Smooth muscle cell (in vitro differentiated cells): ENCODE measurements at regions not wholly inside any gene's neighbourhood (a gene's known extent, or its start where the extent isn't known, plus 50 kb on each side); places are given as distances from the start of the nearest gene placed in this dataset.

ENCODE experiments used
- DNase-seq: peaks from one replicate; lab custom pipeline; 2025; ENCODE audit not compliant: unreplicated experiment; lab: John Stamatoyannopoulos, UW
- H2AFZ ChIP-seq: fragments of 200-600 bp; sonication (generic); 2 replicates; pipeline ENCODE4 v1.6.0; 2016; ENCODE audit warnings: antibody characterized with exemption, low read depth, mild to moderate bottlenecking
- H3F3A ChIP-seq: fragments of 200-600 bp; sonication (generic); 2 replicates; pipeline ENCODE4 v1.6.0; 2017; ENCODE audit warnings: antibody characterized with exemption, low read depth
- H3K27ac ChIP-seq: fragments of 200-600 bp; sonication (generic); 2 replicates; pipeline ENCODE4 v1.5.1; 2016; ENCODE audit warnings: low read depth, mild to moderate bottlenecking
- H3K27me3 ChIP-seq: fragments of 200-600 bp; sonication (generic); 2 replicates; pipeline ENCODE4 v1.6.1; 2016; ENCODE audit warnings: low read depth, mild to moderate bottlenecking
- H3K36me3 ChIP-seq: fragments of 200-600 bp; sonication (generic); 2 replicates; pipeline ENCODE4 v1.5.1; 2016; ENCODE audit warnings: low read depth
- H3K4me1 ChIP-seq: fragments of 200-600 bp; sonication (generic); 2 replicates; pipeline ENCODE4 v1.5.1; 2016; ENCODE audit warnings: low read depth
- H3K4me2 ChIP-seq: fragments of 200-600 bp; sonication (generic); 2 replicates; pipeline ENCODE4 v1.6.0; 2016; ENCODE audit warnings: mild to moderate bottlenecking
- H3K4me3 ChIP-seq: fragments of 200-600 bp; sonication (generic); 2 replicates; pipeline ENCODE4 v1.5.1; 2016; ENCODE audit warnings: mild to moderate bottlenecking
- H3K79me2 ChIP-seq: fragments of 200-600 bp; sonication (generic); 2 replicates; pipeline ENCODE4 v1.6.0; 2016; ENCODE audit warnings: low read depth, mild to moderate bottlenecking
- H3K9ac ChIP-seq: fragments of 200-600 bp; sonication (generic); 2 replicates; pipeline ENCODE4 v1.6.0; 2016; ENCODE audit warnings: low read depth
- H3K9me3 ChIP-seq: fragments of 200-600 bp; sonication (generic); replicated peaks from 2 replicates; pipeline ENCODE4 v1.5.1; 2016; ENCODE audit warnings: low read depth
- H4K20me1 ChIP-seq: fragments of 200-600 bp; sonication (generic); 2 replicates; pipeline ENCODE4 v1.6.0; 2016; ENCODE audit warnings: low read depth
- WGBS: methylation state at CpG from one replicate; pipeline ENCODE4 v1.1.7; 2016; ENCODE audit warnings: low lambda C conversion rate; 5-methylcytosine and 5-hydroxymethylcytosine counted together
- TF ChIP-seq, protein P1 (sequence below): fragments of 200-600 bp; sonication (generic); IDR thresholded peaks from 2 replicates; pipeline ENCODE4 v1.5.1; 2017; ENCODE audit warnings: borderline replicate concordance, mild to moderate bottlenecking, antibody characterized with exemption; ENCODE audit not compliant: insufficient read depth, poor library complexity, severe bottlenecking

- WGBS, result 88% methylated on average over 2 of the region's 2 CpGs
- DNase-seq, result no peak
- Histone ChIP-seq H2AFZ (no peak overlapping the region), H3F3A (no peaks in the 10 kb centered on the region), H4K20me1 (no peaks in the 10 kb centered on the region), H3K27ac (no peak overlapping the region), H3K27me3 (no peaks in the 10 kb centered on the region), H3K9ac (no peak overlapping the region), H3K36me3 (no peaks in the 10 kb centered on the region), H3K4me3 (no peak overlapping the region), H3K9me3 (no peaks in the 10 kb centered on the region), H3K79me2 (no peaks in the 10 kb centered on the region), H3K4me2 (no peak overlapping the region), H3K4me1 (peaks cover 3% of the 10 kb centered on the region)
- TF ChIP-seq, protein P1, sequence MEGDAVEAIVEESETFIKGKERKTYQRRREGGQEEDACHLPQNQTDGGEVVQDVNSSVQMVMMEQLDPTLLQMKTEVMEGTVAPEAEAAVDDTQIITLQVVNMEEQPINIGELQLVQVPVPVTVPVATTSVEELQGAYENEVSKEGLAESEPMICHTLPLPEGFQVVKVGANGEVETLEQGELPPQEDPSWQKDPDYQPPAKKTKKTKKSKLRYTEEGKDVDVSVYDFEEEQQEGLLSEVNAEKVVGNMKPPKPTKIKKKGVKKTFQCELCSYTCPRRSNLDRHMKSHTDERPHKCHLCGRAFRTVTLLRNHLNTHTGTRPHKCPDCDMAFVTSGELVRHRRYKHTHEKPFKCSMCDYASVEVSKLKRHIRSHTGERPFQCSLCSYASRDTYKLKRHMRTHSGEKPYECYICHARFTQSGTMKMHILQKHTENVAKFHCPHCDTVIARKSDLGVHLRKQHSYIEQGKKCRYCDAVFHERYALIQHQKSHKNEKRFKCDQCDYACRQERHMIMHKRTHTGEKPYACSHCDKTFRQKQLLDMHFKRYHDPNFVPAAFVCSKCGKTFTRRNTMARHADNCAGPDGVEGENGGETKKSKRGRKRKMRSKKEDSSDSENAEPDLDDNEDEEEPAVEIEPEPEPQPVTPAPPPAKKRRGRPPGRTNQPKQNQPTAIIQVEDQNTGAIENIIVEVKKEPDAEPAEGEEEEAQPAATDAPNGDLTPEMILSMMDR, result no peak
These were observed 130.4 kb upstream of the RFX3 start for GRCh38 chr9:3656224-3656623.

DNA sequence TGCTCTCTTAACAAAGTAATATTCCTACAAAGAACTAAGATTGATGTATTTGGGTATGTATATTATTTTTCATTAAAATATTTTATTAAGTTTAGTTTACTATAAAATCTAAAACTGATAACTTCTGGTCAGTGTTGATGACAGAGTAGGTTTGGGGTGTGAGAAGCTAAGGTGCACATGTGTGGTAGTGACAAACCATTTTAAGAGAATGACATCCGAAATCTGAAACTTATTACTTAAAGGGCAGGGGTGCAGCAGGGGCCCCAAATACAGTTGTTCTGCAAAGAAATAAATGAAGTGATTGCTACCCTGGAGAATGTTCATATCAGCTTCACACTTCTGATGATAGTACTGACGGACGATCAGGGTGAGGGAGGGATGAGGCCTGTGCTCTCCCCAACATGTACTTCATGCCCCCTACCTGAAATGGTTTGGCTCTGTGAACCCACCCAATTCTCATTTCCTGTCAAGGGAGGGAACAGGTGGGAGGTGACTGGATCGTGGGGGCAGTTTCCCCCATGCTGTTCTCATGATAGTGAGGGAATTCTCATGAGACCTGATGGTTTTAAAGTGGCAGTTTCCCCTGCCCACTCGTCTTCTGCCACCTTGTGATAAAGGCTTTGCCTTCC, 125.3 kb upstream of the RFX3 start:
- WGBS, result 86% methylated on average over 5 of the region's 5 CpGs
- TF ChIP-seq, protein P1, result no peak
- H3K79me2 ChIP-seq, result no peaks in the 10 kb centered on the region
- no peak overlapping the region for H3K9ac ChIP-seq
- H4K20me1 ChIP-seq, result no peaks in the 10 kb centered on the region
- no peaks in the 10 kb centered on the region for H3K9me3 ChIP-seq
- H3K4me1 ChIP-seq, result no peaks in the 10 kb centered on the region
- no peaks in the 10 kb centered on the region for H3K27me3 ChIP-seq
- no peaks in the 10 kb centered on the region for H3F3A ChIP-seq
- no peak overlapping the region for H2AFZ ChIP-seq
- no peak overlapping the region for H3K4me3 ChIP-seq
- no peaks in the 10 kb centered on the region for H3K36me3 ChIP-seq
- H3K27ac ChIP-seq, result no peak overlapping the region
- no peak overlapping the region for H3K4me2 ChIP-seq
- DNase-seq, result no peak

GRCh38 chr9:3648722-3649246, 123.0 kb upstream of the RFX3 start:
- Histone ChIP-seq H2AFZ (no peak overlapping the region), H3K9ac (no peak overlapping the region), H3F3A (no peaks in the 10 kb centered on the region), H4K20me1 (no peaks in the 10 kb centered on the region), H3K4me2 (no peak overlapping the region), H3K9me3 (no peaks in the 10 kb centered on the region), H3K36me3 (no peaks in the 10 kb centered on the region), H3K4me3 (no peak overlapping the region), H3K27me3 (no peaks in the 10 kb centered on the region), H3K27ac (no peak overlapping the region), H3K4me1 (no peaks in the 10 kb centered on the region), H3K79me2 (no peaks in the 10 kb centered on the region)
- 91% methylated on average over 4 of the region's 4 CpGs for WGBS
- TF ChIP-seq, protein P1, result no peak
- no peak for DNase-seq

- Histone ChIP-seq H3K4me2 (no peak overlapping the region), H3K9me3 (no peaks in the 10 kb centered on the region), H3K36me3 (no peaks in the 10 kb centered on the region), H3K4me3 (no peak overlapping the region), H3K27me3 (no peaks in the 10 kb centered on the region), H3K9ac (no peak overlapping the region), H4K20me1 (no peaks in the 10 kb centered on the region), H2AFZ (no peak overlapping the region), H3K4me1 (no peaks in the 10 kb centered on the region), H3K27ac (no peak overlapping the region), H3F3A (no peaks in the 10 kb centered on the region), H3K79me2 (no peaks in the 10 kb centered on the region)
- no peak for DNase-seq
- TF ChIP-seq, protein P1, result no peak
- WGBS, result 90% methylated on average over 6 of the region's 6 CpGs
These were observed 122.5 kb upstream of the RFX3 start for GRCh38 chr9:3648266-3648665.
